ENCODE measurements at regions not wholly inside any gene's neighbourhood (a gene's known extent, or its start where the extent isn't known, plus 50 kb on each side); places are given as distances from the start of the nearest gene placed in this dataset.

- H2BK120ac ChIP-seq (ENCODE audit: low read depth, low read length, poor library complexity, severe bottlenecking), result no peak overlapping the region
- no CpG with 5 or more reads among the region's 7 CpGs for WGBS (ENCODE audit: extremely low coverage, insufficient read length, low lambda C conversion rate)
- H3K18ac ChIP-seq (ENCODE audit: insufficient read length, low read depth, low read length), result no peak overlapping the region
- no peak overlapping the region for H3K56ac ChIP-seq (ENCODE audit: insufficient read length, low read depth, low read length)
- H2AK5ac ChIP-seq (ENCODE audit: insufficient read length, low read length), result no peak overlapping the region
- no peak overlapping the region for H3K14ac ChIP-seq (ENCODE audit: insufficient read depth, low read length)
- H2AFZ ChIP-seq (ENCODE audit: low read length), result no peak overlapping the region
- no peak overlapping the region for H3K9ac ChIP-seq (ENCODE audit: extremely low read depth, insufficient read length, low read length)
- H3K23me2 ChIP-seq (ENCODE audit: insufficient read length, low read depth, low read length, poor library complexity, severe bottlenecking), result no peaks in the 10 kb centered on the region
- Mint-ChIP-seq H3K9me3 (peaks cover 0 to 3% of the 10 kb centered on the region in 2 experiments; a peak in 1 of 5 replicates), H3K27ac (no peak overlapping the region), H3K27me3 (ENCODE audit: low read depth) (peaks cover 4% of the 10 kb centered on the region; the same call in 1 of the 2 replicates), H3K4me1 (peaks cover 4 to 8% of the 10 kb centered on the region in 2 experiments; a peak in 3 of 4 replicates), H3K4me3 (no peak overlapping the region), H3K36me3 (ENCODE audit: insufficient read depth in 1 of 3, low read depth in 3 of 3) (no peaks in the 10 kb centered on the region)
- H4K91ac ChIP-seq (ENCODE audit: insufficient read length, low read depth, low read length), result no peak overlapping the region
- no peak overlapping the region for H3K4me2 ChIP-seq (ENCODE audit: insufficient read depth, insufficient read length, low read length)
- no peaks in the 10 kb centered on the region for H4K20me1 ChIP-seq (ENCODE audit: control insufficient read depth, insufficient read depth, insufficient read length)
- no peaks in the 10 kb centered on the region for H3K79me1 ChIP-seq (ENCODE audit: insufficient read depth, low read depth, low read length, poor library complexity, severe bottlenecking)
- H3K4me1 ChIP-seq (ENCODE audit: insufficient read depth, low read length), result no peaks in the 10 kb centered on the region
- DNase-seq, result no peak
- no peak overlapping the region for H2BK12ac ChIP-seq (ENCODE audit: insufficient read length, low read depth, low read length)
- H3K9me3 ChIP-seq (ENCODE audit: control insufficient read depth, low read depth, low read length), result no peaks in the 10 kb centered on the region
- H2BK5ac ChIP-seq (ENCODE audit: insufficient read length, low read length), result no peak overlapping the region
- H3K27me3 ChIP-seq (ENCODE audit: insufficient read depth, low read length), result no peaks in the 10 kb centered on the region
- H3K23ac ChIP-seq (ENCODE audit: insufficient read length, low read depth, low read length), result no peak overlapping the region
- no peak overlapping the region for H3K4ac ChIP-seq (ENCODE audit: low read depth, low read length)
- no peak overlapping the region for H4K5ac ChIP-seq (ENCODE audit: insufficient read length, low read depth, low read length)
- H3T11ph ChIP-seq (ENCODE audit: low read length), result no peak overlapping the region
- H2BK15ac ChIP-seq (ENCODE audit: low read depth, low read length), result no peak overlapping the region
- TF ChIP-seq, protein P1, sequence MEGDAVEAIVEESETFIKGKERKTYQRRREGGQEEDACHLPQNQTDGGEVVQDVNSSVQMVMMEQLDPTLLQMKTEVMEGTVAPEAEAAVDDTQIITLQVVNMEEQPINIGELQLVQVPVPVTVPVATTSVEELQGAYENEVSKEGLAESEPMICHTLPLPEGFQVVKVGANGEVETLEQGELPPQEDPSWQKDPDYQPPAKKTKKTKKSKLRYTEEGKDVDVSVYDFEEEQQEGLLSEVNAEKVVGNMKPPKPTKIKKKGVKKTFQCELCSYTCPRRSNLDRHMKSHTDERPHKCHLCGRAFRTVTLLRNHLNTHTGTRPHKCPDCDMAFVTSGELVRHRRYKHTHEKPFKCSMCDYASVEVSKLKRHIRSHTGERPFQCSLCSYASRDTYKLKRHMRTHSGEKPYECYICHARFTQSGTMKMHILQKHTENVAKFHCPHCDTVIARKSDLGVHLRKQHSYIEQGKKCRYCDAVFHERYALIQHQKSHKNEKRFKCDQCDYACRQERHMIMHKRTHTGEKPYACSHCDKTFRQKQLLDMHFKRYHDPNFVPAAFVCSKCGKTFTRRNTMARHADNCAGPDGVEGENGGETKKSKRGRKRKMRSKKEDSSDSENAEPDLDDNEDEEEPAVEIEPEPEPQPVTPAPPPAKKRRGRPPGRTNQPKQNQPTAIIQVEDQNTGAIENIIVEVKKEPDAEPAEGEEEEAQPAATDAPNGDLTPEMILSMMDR (conservative IDR thresholded peaks at IDR 0.05), result no peak
- H2BK20ac ChIP-seq (ENCODE audit: low read depth, low read length, poor library complexity, severe bottlenecking), result no peak overlapping the region
- no peaks in the 10 kb centered on the region for H3K79me2 ChIP-seq (ENCODE audit: insufficient read depth, low read length)
- no peak overlapping the region for H4K8ac ChIP-seq (replicated peaks; ENCODE audit: insufficient read length, low read depth, low read length)
- no peak overlapping the region for H3K27ac ChIP-seq (ENCODE audit: insufficient read length, low read depth, low read length)
Measured at GRCh38 chr9:108537756-108538155, 318.0 kb downstream of the ACTL7B start.
